Activated naive CD8-positive, alpha-beta T cell treated with anti-CD3 and anti-CD28 coated beads, Interleukin-2, amount 50 U/mL, for 24 hours (primary cell): ENCODE measurements at regions not wholly inside any gene's neighbourhood (a gene's known extent, or its start where the extent isn't known, plus 50 kb on each side); places are given as distances from the start of the nearest gene placed in this dataset.

Experiments used
- ATAC-seq: fragments of 150-1000 bp; cut with Tn5 transposase; one replicate; pipeline ENCODE4 v1.10.0; 2021
- DNase-seq: peaks from one replicate; pipeline ENCODE4 v3.0.0; 2021
- H3K27ac Mint-ChIP-seq: one replicate; pipeline ENCODE4 v1.8.0; 2021; ENCODE audit warnings: mild to moderate bottlenecking, mixed read lengths
- H3K27me3 Mint-ChIP-seq: one replicate; pipeline ENCODE4 v1.8.0; 2021; ENCODE audit warnings: mixed read lengths
- H3K36me3 Mint-ChIP-seq: one replicate; pipeline ENCODE4 v1.8.0; 2021; ENCODE audit warnings: low read depth, mixed read lengths
- H3K4me1 Mint-ChIP-seq: one replicate; pipeline ENCODE4 v1.8.0; 2021; ENCODE audit warnings: mixed read lengths
- H3K4me3 Mint-ChIP-seq: one replicate; pipeline ENCODE4 v1.8.0; 2021; ENCODE audit warnings: mild to moderate bottlenecking, moderate library complexity, mixed read lengths
- H3K9me3 Mint-ChIP-seq: one replicate; pipeline ENCODE4 v1.8.0; 2021; ENCODE audit warnings: mixed read lengths

DNA sequence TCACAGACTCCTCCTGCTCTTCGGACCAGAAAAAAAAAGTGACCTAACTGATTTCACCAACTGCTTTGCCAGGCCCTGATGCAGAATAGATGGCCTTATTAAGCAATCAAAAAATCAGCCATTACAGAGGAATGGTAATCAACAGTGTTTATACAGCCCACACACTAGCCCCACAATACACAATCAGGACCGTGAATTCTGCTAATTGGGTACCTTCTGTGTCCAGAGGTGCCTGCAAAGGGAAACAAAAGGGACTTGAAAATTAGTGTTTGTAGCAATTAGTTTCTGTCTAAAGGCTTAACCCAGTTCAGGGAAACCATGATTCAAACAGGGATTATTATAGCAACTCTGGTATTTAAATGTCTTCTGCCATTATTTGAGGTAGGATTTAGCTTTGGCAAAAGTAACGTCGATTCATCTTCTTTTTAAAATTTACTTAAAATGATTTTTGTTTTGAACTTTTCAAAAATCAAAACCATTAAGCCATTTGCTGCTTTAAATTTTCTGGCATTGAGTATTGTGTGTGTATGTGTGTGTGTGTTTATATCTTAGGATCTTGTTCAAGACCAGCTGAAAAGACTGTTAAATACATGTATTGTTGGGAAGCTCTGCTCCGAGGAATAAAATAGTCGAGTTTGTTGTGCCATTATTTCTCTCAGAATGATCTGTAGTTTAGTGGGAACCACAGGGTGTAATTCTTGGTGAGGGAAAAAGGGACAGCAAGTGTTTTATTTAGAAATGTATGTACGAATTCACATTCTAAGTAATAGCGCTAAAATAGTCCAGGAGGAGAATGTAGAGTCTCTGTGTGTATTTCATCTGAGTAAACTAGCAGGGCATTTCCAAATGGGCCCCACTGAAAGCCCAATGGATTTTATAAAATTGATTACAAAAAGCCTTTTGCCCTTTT lies 156.1 kb downstream of the PTCSC3 start:
- H3K36me3 Mint-ChIP-seq, result no peaks in the 10 kb centered on the region
- ATAC-seq (no peak), DNase-seq (no peak)
- H3K4me1 Mint-ChIP-seq, result peaks cover 9% of the 10 kb centered on the region
- peaks cover 3% of the 10 kb centered on the region for H3K27me3 Mint-ChIP-seq
- H3K9me3 Mint-ChIP-seq, result no peaks in the 10 kb centered on the region
- no peak overlapping the region for H3K4me3 Mint-ChIP-seq
- H3K27ac Mint-ChIP-seq, result no peak overlapping the region

DNA sequence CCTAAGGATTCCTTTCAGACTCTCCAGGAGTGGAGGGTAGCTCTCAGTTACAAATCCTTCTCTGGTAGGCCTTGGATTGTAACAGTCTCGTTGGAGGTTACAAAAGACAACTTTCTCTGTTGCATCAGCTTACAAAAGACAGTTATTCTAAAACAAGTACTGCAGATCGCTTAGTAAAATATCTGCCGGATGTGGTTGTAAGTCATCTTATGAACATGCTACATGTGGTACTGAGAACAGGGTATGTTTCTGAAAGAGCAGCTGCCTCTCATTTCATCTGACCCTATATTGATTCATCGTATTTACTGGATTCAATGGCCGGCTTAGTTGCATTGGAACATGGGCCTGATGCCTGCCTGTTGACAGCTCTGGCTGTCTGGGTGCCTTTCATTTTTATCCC lies 157.4 kb downstream of the PTCSC3 start:
- no peak for DNase-seq
- no peak for ATAC-seq
- Mint-ChIP-seq H3K9me3 (no peaks in the 10 kb centered on the region), H3K4me3 (no peak overlapping the region), H3K36me3 (no peaks in the 10 kb centered on the region), H3K27ac (no peak overlapping the region), H3K4me1 (peaks cover 9% of the 10 kb centered on the region), H3K27me3 (no peaks in the 10 kb centered on the region)

DNA sequence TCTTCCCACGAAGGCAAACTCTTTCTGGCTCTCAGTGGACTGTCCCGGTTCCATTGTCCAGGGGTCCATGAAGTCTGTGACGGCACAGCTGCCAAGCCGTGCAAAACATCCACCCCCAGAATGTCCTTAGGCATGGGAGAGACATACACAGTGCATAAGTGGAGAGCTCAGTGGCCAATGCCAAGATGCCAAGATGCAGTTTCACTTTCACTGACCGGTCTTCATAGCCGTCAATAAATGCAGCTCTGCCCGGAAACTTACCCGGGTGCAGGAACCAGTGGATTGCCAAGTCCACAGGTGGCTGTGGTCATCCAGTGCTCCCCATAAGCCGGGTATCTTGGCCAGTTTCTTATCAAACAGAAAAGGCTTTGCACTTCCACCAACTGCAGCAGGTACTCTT lies 162.3 kb downstream of the PTCSC3 start:
- no peak overlapping the region for H3K27ac Mint-ChIP-seq
- no peak overlapping the region for H3K4me3 Mint-ChIP-seq
- no peaks in the 10 kb centered on the region for H3K36me3 Mint-ChIP-seq

DNA sequence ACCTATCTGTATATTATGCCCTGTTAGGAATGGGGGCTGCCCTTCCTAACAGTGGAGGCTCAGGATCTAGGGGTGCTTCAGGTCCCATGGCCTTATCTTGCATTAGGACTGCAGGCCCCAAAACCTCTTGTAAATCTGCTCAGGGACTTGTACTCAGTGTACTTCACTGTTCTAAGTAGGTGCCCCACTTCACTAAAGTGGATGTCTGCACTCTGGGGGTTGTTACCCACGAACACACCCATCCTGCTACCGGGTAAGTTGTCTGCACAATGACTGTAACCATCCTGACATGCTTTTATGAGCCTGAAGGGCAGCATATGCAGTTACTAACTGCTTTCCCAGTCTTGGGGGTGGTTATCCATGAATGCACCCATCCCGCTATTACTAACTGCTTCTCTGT lies 163.0 kb downstream of the PTCSC3 start:
- no peak overlapping the region for H3K4me3 Mint-ChIP-seq
- no peaks in the 10 kb centered on the region for H3K9me3 Mint-ChIP-seq
- no peak for DNase-seq
- no peaks in the 10 kb centered on the region for H3K4me1 Mint-ChIP-seq
- H3K27me3 Mint-ChIP-seq, result no peaks in the 10 kb centered on the region
- H3K36me3 Mint-ChIP-seq, result no peaks in the 10 kb centered on the region
- H3K27ac Mint-ChIP-seq, result no peak overlapping the region
- no peak for ATAC-seq

More for the DNA sequence above, 162.3 kb downstream of the PTCSC3 start:
- Mint-ChIP-seq H3K27me3 (no peaks in the 10 kb centered on the region), H3K9me3 (no peaks in the 10 kb centered on the region), H3K4me1 (no peaks in the 10 kb centered on the region)
- DNase-seq (no peak), ATAC-seq (no peak)

DNA sequence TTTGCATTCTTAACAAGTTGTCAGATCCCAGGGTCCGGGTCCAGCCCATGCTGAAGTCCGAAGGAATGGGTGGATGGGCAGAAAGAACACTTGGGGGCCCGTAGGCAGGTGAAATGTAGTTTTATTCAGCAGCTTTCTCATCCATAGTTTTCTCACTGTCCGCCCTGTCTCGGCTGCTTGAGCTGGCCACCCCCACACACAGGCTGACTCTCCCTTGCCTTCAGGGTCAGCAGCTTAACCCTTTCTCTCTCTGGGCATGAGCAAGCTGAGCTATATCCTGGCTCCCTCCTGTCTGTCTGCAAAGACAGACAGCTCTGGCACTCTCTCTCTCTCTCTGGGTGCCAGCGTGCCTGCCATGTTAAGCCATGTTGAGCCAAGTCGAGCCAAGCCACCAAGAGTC lies 163.9 kb downstream of the PTCSC3 start:
- Mint-ChIP-seq H3K4me1 (no peaks in the 10 kb centered on the region), H3K27ac (no peak overlapping the region), H3K9me3 (no peaks in the 10 kb centered on the region), H3K27me3 (no peaks in the 10 kb centered on the region), H3K4me3 (no peak overlapping the region), H3K36me3 (no peaks in the 10 kb centered on the region)
- no peak for ATAC-seq
- no peak for DNase-seq

DNA sequence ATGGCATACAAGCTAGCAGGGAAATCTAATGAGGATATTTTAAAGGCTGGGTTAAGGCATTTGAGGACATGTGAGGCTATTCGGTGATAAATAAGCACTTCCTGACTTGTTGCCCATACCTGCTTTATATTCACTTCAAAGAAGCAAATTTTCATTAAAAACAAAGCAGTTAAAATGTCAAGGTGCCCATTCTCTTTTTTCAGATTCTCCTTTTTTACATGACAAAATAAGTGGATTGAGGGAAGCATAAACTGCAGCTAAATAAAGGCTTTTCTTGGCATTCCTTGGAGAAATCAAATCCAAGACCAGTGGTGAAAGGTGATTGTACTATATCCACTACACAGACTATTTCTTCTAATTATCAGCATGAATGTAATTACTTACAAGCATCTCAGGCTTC lies 166.9 kb downstream of the PTCSC3 start:
- ATAC-seq (no peak), DNase-seq (no peak)
- Mint-ChIP-seq H3K27ac (no peak overlapping the region), H3K9me3 (no peaks in the 10 kb centered on the region), H3K36me3 (no peaks in the 10 kb centered on the region), H3K4me3 (no peak overlapping the region), H3K27me3 (no peaks in the 10 kb centered on the region), H3K4me1 (no peaks in the 10 kb centered on the region)

DNA sequence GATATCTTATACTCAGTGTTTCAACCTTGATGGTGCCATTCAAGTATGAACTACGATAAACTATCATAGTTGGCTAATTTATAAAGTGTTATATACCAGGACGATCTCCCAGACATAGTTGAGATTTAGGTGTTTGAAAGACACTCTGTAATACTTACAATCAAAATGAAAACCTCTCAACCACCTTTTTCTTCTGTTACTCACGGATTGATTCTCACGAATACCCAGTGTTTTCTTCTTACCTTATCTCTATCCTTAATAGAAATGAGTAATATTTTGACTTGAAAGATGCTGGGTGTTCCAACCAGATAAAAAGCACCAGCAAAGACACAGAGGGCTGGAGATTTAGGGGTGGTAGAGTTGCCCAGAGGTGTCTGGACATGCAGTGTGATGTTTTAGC lies 169.9 kb downstream of the PTCSC3 start:
- DNase-seq (no peak), ATAC-seq (no peak)
- H3K4me1 Mint-ChIP-seq, result no peaks in the 10 kb centered on the region
- no peaks in the 10 kb centered on the region for H3K9me3 Mint-ChIP-seq
- H3K27ac Mint-ChIP-seq, result no peak overlapping the region
- H3K36me3 Mint-ChIP-seq, result no peaks in the 10 kb centered on the region
- H3K27me3 Mint-ChIP-seq, result no peaks in the 10 kb centered on the region
- no peak overlapping the region for H3K4me3 Mint-ChIP-seq

DNA sequence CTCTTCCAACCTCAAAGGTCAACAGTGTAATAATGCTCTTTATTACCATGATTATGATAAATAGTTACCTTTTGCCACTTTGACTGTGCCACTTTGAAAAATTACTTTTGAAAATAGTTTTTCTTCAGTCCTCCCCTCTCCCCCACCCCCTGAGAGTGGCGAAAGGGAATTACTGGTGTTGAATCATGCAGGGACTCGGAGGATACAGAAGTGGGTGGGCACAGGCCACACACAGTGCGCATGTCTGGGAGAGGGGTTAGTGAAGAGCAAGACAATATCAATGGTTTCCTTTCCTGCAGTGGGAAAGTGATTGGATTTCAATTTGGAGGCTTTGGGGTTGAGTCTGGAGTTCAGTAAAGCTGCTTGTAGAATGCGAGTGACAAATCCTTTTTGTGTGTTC lies 170.9 kb downstream of the PTCSC3 start:
- DNase-seq, result no peak
- no peaks in the 10 kb centered on the region for H3K4me1 Mint-ChIP-seq
- no peak overlapping the region for H3K27ac Mint-ChIP-seq
- H3K4me3 Mint-ChIP-seq, result no peak overlapping the region
- H3K9me3 Mint-ChIP-seq, result no peaks in the 10 kb centered on the region
- ATAC-seq, result no peak
- H3K27me3 Mint-ChIP-seq, result no peaks in the 10 kb centered on the region
- no peaks in the 10 kb centered on the region for H3K36me3 Mint-ChIP-seq

DNA sequence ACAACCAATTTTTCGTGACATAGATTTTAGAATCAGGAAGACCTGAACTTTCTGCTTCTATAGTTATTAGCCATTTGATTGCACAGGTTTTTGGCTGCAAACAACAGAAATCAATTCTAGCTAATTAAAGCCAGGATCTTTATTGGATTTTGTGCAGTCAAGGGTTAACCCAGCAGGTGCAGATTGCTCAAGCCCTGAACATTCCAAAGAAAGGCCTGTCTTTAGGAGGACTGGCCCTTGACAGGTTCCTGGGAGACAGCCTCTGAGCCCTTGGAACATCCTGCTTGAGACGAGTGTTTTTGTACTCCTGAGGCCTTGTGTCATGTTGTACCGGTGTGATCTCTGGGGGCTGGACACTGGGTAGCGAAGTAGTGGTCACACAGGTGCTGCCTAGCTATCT lies 174.6 kb downstream of the PTCSC3 start:
- no peak for DNase-seq
- Mint-ChIP-seq H3K27me3 (no peaks in the 10 kb centered on the region), H3K36me3 (no peaks in the 10 kb centered on the region), H3K27ac (no peak overlapping the region), H3K9me3 (no peaks in the 10 kb centered on the region), H3K4me1 (no peaks in the 10 kb centered on the region), H3K4me3 (no peak overlapping the region)
- ATAC-seq, result no peak

DNA sequence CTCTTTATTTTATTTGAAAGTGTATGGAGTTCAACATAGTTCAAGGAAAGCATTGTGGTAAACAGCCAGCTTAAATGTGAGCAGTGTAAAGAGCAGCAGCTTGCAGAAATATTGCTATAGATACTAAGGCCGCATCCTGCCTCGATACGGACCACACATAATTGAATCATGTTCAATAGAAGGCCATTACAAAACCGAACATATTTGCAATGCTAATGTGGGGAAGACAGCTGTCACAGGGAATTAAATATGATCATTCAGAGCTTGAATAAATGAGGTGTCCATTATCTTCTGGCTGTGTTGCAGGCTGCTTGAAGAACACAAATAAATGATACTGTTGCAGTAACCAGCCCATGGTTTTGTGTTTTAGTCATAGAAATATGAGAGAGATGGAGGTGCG lies 173.2 kb downstream of the BRMS1L start:
- Mint-ChIP-seq H3K9me3 (no peaks in the 10 kb centered on the region), H3K4me1 (no peaks in the 10 kb centered on the region), H3K27me3 (no peaks in the 10 kb centered on the region), H3K27ac (no peak overlapping the region), H3K36me3 (no peaks in the 10 kb centered on the region), H3K4me3 (no peak overlapping the region)
- no peak for DNase-seq
- ATAC-seq, result no peak

DNA sequence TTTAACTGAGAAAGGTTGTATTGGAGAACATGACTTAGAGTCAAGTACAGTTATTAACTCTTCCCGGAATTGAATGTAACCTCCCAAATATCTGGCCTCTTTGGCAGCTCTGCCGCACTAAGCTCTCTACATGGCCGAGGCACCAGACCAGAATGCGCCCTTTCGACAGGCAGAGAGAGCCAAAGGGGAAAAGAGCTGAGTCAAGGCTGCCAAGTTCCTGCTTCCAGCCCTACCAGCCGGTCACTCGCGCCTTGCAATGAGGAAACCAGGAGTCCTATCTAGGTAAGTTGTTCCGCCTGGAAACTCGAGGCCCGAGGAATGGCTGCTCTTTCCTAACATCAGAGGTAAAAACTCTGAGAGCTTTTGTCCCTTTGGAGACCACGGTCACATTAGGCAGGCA lies 172.2 kb downstream of the BRMS1L start:
- no peaks in the 10 kb centered on the region for H3K27me3 Mint-ChIP-seq
- DNase-seq (no peak), ATAC-seq (no peak)
- H3K4me1 Mint-ChIP-seq, result no peaks in the 10 kb centered on the region
- no peaks in the 10 kb centered on the region for H3K36me3 Mint-ChIP-seq
- no peak overlapping the region for H3K27ac Mint-ChIP-seq
- H3K4me3 Mint-ChIP-seq, result no peak overlapping the region
- no peaks in the 10 kb centered on the region for H3K9me3 Mint-ChIP-seq

DNA sequence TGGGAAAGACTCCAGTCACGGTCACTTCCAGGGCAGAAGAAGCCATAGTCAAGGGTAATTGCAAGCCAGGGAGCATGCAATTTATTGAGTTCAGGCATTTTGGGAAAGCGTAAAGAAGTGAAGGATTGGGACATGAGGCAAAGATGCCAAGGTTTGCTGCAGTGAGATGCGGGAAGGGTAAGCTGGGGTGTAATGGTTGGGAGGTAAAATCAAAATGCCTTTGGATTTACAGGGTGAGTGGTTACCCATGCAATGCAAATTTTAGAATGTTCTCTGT lies 167.5 kb downstream of the BRMS1L start:
- Mint-ChIP-seq H3K4me3 (no peak overlapping the region), H3K27me3 (no peaks in the 10 kb centered on the region), H3K27ac (no peak overlapping the region), H3K4me1 (no peaks in the 10 kb centered on the region), H3K36me3 (no peaks in the 10 kb centered on the region), H3K9me3 (no peaks in the 10 kb centered on the region)
- no peak for ATAC-seq
- no peak for DNase-seq

DNA sequence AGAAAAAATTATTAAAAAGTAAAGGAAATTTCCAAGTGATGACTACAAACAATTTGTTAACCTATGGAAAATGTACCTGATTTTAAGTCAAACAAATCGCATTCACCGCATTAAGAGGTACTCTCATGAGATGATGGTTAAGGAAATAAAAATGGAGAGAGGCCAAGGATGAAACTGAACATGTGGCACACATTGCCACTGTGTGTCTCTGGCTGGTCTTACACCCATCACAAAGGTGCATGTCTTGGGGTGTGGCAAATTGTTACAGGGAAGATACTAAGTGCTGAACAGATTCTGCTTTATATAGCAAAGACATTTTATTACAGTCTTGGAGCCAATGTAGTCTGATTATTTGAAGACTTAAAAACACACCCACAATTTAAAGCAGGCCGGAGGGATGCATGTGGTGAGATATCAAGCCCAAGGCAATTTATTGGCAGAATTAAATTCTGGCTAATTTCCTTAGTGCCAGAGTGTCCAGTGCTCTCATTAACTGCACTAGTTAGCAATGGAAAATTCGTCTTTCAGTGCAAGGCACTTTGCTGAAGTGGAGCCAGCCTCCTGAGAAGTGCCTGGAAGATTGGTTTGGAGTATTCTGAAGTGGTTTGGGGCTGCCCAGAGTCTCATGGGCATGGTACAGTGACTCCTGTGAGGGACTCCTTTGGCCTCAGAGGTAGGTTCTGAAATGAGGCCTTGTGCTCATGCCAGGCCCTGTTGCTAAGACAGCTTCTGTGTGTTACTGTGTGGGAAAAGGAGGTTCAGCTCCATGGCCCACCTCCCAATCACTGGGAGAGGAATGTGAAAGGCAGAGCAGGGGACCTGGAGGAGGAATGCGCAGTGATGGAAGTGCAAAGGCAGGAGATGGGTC lies 166.9 kb downstream of the BRMS1L start:
- no peak for DNase-seq
- H3K27ac Mint-ChIP-seq, result no peak overlapping the region
- H3K36me3 Mint-ChIP-seq, result no peaks in the 10 kb centered on the region
- no peaks in the 10 kb centered on the region for H3K27me3 Mint-ChIP-seq
- no peaks in the 10 kb centered on the region for H3K9me3 Mint-ChIP-seq
- no peak for ATAC-seq
- no peak overlapping the region for H3K4me3 Mint-ChIP-seq
- H3K4me1 Mint-ChIP-seq, result no peaks in the 10 kb centered on the region

DNA sequence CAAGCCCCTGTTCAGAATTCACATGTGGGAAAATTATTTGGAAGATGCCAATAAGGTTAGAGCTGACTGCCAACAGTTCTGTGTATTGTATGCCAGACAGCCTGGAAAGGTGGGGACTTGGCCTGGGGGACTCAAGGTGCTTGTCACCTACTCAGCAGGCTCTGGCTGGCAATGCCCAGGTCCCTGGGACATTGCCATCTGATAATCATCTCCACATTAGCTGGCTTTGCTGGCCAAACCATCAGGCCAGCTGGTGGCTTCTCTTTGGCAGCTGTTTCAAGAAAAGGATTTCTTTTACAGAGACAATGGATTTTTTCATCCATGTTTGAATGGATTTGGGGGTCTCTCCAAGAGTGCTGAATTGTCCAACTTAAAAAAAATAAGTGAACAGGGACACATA lies 165.2 kb downstream of the BRMS1L start:
- no peak overlapping the region for H3K4me3 Mint-ChIP-seq
- no peak for DNase-seq
- H3K9me3 Mint-ChIP-seq, result no peaks in the 10 kb centered on the region
- H3K36me3 Mint-ChIP-seq, result no peaks in the 10 kb centered on the region
- H3K4me1 Mint-ChIP-seq, result peaks cover under 1% of the 10 kb centered on the region
- ATAC-seq, result no peak
- H3K27me3 Mint-ChIP-seq, result no peaks in the 10 kb centered on the region
- no peak overlapping the region for H3K27ac Mint-ChIP-seq

DNA sequence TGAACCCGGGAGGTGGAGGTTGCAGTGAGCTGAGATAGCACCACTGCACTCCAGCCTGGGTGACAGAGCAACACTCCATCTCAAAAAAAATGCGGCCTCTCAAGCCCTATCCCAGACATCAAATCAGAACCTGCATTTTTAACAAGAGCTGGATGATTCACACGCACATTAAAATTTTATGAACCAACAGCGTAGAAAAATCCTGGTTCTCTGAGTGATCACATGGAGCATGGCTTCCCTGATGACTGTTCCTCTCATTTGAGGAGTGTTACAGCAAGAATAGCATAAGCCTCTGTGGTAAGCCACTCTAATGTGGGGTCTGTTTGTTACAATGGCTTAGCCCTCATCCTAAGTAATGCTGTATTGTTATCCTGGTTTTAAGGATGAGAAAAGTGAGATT lies 163.6 kb downstream of the BRMS1L start:
- Mint-ChIP-seq H3K27ac (no peak overlapping the region), H3K36me3 (no peaks in the 10 kb centered on the region), H3K9me3 (no peaks in the 10 kb centered on the region), H3K27me3 (no peaks in the 10 kb centered on the region), H3K4me1 (peaks cover 6% of the 10 kb centered on the region), H3K4me3 (no peak overlapping the region)
- ATAC-seq (no peak), DNase-seq (no peak)
